Loucy (cell line): ENCODE measurements at regions not wholly inside any gene's neighbourhood (a gene's known extent, or its start where the extent isn't known, plus 50 kb on each side); places are given as distances from the start of the nearest gene placed in this dataset.

Experiments used
- CTCF ChIP-seq: fragments of 200-600 bp; sonication (generic); conservative IDR thresholded peaks from 2 replicates; pipeline ENCODE4 v1.5.1; 2014; ENCODE audit warnings: mild to moderate bottlenecking, antibody characterized with exemption, low read length
- EZH2phosphoT487 ChIP-seq: fragments of 200-600 bp; IDR thresholded peaks from 2 replicates; pipeline ENCODE4 v1.6.1; 2018; ENCODE audit warnings: antibody characterized with exemption, mild to moderate bottlenecking, moderate library complexity, borderline replicate concordance

GRCh38 chr4:82108506-82108905 is 265.3 kb downstream of the HNRNPD start:
- TF ChIP-seq CTCF = no peak
- no peak for TF ChIP-seq EZH2phosphoT487
